ENCODE measurements at regions not wholly inside any gene's neighbourhood (a gene's known extent, or its start where the extent isn't known, plus 50 kb on each side); places are given as distances from the start of the nearest gene placed in this dataset.

GRCh38 chr17:34874478-34874877 is 86.8 kb downstream of the CCT6B start:
- DNase-seq, result no peak

- DNase-seq, result no peak
Observed at GRCh38 chr17:34872640-34873039, 88.6 kb downstream of the CCT6B start.

GRCh38 chr17:34869641-34870040 is 91.6 kb downstream of the CCT6B start:
- no peak for DNase-seq

GRCh38 chr17:34865716-34866115 is 95.5 kb downstream of the CCT6B start:
- no peak for DNase-seq

GRCh38 chr17:34862384-34862783 is 98.9 kb downstream of the CCT6B start:
- no peak for DNase-seq

- DNase-seq, result no peak
Observed at GRCh38 chr17:34861864-34862263, 99.4 kb downstream of the CCT6B start.

GRCh38 chr17:34859652-34860051 is 101.6 kb downstream of the CCT6B start:
- DNase-seq, result no peak

- DNase-seq, result no peak
Observed at GRCh38 chr17:34858591-34859565, 102.4 kb downstream of the CCT6B start.

- no peak for DNase-seq
Observed at GRCh38 chr17:34853924-34854323, 107.3 kb downstream of the CCT6B start.

- DNase-seq, result no peak
Observed at GRCh38 chr17:34852614-34853013, 108.6 kb downstream of the CCT6B start.

- DNase-seq, result no peak
Observed at GRCh38 chr17:34851961-34852540, 109.2 kb downstream of the CCT6B start.

GRCh38 chr17:34850964-34851363 is 110.3 kb downstream of the CCT6B start:
- DNase-seq, result no peak

- no peak for DNase-seq
Observed at GRCh38 chr17:34850023-34850422, 111.2 kb downstream of the CCT6B start.

- peak; percentile 26 to 55 for DNase-seq
Observed at GRCh38 chr17:34847938-34848337, 113.3 kb downstream of the CCT6B start.

GRCh38 chr17:34845296-34845695 is 116.0 kb downstream of the CCT6B start:
- DNase-seq, result peak; percentile 39 to 57

GRCh38 chr17:34843682-34844081 is 117.6 kb downstream of the CCT6B start:
- no peak for DNase-seq

GRCh38 chr17:34842235-34842634 is 119.0 kb downstream of the CCT6B start:
- DNase-seq, result no peak

GRCh38 chr17:34841467-34841866 is 119.8 kb downstream of the CCT6B start:
- DNase-seq, result no peak

GRCh38 chr17:34840750-34841149 is 120.5 kb downstream of the CCT6B start:
- no peak for DNase-seq

GRCh38 chr17:34837876-34838478 is 123.3 kb downstream of the CCT6B start:
- DNase-seq, result no peak

- no peak for DNase-seq
Observed at GRCh38 chr17:34832376-34832775, 128.9 kb downstream of the CCT6B start.

- DNase-seq, result no peak
Observed at GRCh38 chr17:34827008-34827407, 134.3 kb downstream of the CCT6B start.

- DNase-seq, result no peak
Observed at GRCh38 chr17:34826332-34826731, 134.9 kb downstream of the CCT6B start.

- DNase-seq, result no peak
Observed at GRCh38 chr17:34825884-34826283, 135.4 kb downstream of the CCT6B start.
